Kidney epithelial cell (primary cell): ENCODE measurements at regions not wholly inside any gene's neighbourhood (a gene's known extent, or its start where the extent isn't known, plus 50 kb on each side); places are given as distances from the start of the nearest gene placed in this dataset.

Experiments
- DNase-seq: peaks from one replicate; pipeline ENCODE4 v3.0.0-alpha.2; 2010; ENCODE audit warnings: low read depth
- H3K27me3 ChIP-seq: 2 replicates; pipeline ENCODE4 v1.6.0; 2011; ENCODE audit warnings: low read length; ENCODE audit not compliant: control insufficient read depth, insufficient read depth
- H3K36me3 ChIP-seq: 2 replicates; pipeline ENCODE4 v1.5.1; 2011; ENCODE audit warnings: low read length; ENCODE audit not compliant: control insufficient read depth, insufficient read depth
- H3K4me3 ChIP-seq: 2 replicates; pipeline ENCODE4 v1.5.1; 2011; ENCODE audit warnings: low read depth, mild to moderate bottlenecking, control low read depth, low read length
- TF ChIP-seq, protein P1 (sequence below): IDR thresholded peaks from 2 replicates; pipeline ENCODE4 v1.5.1; 2011; ENCODE audit warnings: mild to moderate bottlenecking, moderate library complexity, low read length, control low read depth, inconsistent platforms; ENCODE audit not compliant: insufficient read depth, poor library complexity, severe bottlenecking

DNA sequence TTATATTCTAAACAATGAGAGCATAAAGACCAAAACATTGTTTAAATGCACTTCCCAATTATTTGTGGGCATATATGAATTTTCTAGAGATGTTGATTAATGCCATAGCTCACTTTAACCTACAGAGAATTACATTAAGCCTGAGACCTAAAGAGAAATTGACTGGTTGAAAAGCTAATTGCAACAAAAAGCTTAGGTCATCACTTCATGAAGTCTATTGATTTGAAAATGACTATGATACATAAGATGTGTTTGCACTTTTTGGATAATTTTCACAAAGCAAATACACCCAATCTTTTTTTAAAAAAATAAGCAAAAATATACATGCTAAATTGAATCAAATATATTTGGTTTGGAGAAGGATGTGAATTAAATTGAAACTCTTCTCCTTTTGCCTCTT lies 532.8 kb upstream of the GOLIM4 start:
- no peak for DNase-seq
- Histone ChIP-seq H3K4me3 (no peak overlapping the region), H3K27me3 (no peaks in the 10 kb centered on the region), H3K36me3 (no peaks in the 10 kb centered on the region)
- TF ChIP-seq, protein P1, sequence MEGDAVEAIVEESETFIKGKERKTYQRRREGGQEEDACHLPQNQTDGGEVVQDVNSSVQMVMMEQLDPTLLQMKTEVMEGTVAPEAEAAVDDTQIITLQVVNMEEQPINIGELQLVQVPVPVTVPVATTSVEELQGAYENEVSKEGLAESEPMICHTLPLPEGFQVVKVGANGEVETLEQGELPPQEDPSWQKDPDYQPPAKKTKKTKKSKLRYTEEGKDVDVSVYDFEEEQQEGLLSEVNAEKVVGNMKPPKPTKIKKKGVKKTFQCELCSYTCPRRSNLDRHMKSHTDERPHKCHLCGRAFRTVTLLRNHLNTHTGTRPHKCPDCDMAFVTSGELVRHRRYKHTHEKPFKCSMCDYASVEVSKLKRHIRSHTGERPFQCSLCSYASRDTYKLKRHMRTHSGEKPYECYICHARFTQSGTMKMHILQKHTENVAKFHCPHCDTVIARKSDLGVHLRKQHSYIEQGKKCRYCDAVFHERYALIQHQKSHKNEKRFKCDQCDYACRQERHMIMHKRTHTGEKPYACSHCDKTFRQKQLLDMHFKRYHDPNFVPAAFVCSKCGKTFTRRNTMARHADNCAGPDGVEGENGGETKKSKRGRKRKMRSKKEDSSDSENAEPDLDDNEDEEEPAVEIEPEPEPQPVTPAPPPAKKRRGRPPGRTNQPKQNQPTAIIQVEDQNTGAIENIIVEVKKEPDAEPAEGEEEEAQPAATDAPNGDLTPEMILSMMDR: no peak

DNA sequence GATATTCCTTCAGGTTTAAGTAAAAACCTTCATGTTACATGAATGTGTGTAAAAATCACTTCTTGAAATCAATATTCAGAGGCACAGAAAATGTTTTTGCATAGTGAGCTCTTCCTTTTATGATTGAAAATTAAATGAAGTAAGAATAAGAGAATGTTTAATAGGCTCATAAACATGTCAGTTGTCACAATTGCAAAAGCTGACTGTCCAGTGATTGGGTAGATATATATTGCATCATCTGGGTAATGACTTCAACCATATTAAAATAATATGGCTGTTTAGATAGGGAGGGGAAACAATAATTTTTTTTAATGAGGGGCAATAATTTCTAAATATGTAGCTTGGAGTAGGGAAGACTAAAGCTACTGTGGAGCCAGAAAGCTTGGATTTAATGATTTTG lies 529.8 kb upstream of the GOLIM4 start:
- no peak overlapping the region for H3K4me3 ChIP-seq
- H3K36me3 ChIP-seq: no peaks in the 10 kb centered on the region
- TF ChIP-seq, protein P1: no peak
- no peaks in the 10 kb centered on the region for H3K27me3 ChIP-seq
- no peak for DNase-seq

DNA sequence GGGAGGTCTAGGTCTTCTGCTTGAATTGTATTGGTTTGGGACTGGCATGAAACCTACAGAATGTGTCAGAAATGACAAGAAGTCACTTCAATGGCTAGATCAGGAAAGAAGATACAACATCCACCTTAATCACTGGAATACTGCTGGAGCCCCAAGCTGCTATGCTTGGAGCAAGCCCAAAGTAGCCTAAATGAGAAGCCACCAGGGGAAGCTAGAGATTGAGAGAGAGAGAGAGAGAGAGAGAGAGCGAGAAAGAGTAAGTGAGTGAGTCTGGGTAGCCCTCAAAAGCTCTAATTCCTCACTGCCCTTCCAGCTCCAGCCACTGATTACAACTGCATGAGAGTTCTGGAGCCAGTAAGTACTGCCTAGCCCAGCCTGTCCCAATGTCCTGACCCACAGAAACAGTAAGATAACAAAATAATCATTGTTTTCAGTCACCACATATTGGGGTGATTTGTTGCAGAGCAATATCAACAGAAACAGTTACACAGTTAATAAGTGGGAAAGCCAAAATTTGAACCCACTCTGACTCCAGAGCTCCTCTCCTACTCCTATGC lies 529.2 kb upstream of the GOLIM4 start:
- no peak for DNase-seq
- no peaks in the 10 kb centered on the region for H3K27me3 ChIP-seq
- TF ChIP-seq, protein P1: no peak
- no peak overlapping the region for H3K4me3 ChIP-seq
- H3K36me3 ChIP-seq: no peaks in the 10 kb centered on the region

DNA sequence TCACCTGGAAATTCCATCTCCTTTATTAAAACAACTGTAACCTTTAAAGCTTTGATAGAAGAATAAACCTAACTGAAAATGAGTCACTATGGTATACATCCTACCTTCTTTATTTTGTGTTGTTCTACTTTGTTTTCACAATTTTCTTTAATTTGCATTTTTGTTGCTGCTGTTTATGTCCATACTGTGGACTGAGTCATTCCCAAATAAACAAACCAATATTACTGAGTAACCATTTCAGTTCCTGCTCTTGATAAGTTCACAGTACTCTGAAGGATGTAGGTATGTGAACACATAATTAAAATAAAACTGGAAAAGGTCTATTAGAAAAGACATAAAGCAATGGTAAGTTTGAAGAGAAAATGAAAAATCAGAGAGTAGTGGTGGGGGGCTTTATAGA lies 528.5 kb upstream of the GOLIM4 start:
- no peaks in the 10 kb centered on the region for H3K36me3 ChIP-seq
- H3K27me3 ChIP-seq: no peaks in the 10 kb centered on the region
- DNase-seq: no peak
- H3K4me3 ChIP-seq: no peak overlapping the region
- TF ChIP-seq, protein P1: no peak

DNA sequence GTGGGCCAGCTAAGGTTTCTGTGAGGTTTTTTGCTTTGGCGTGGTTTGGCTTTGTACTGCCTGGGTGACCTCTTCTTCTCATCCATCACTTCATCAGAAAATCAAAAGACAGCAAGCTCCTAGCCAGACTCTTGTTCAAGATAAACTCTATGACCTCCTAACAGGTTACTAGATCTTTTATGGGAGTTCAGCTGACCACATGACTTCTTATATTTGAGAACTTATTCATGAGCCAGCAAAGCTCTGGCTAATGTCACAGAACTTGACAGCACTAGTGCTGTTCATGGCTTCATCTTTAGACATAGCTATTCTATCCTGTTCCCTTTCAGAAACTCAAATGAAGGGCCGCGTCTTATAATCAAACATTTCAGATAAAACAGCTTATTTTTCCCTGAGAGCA lies 527.1 kb upstream of the GOLIM4 start:
- DNase-seq: no peak
- Histone ChIP-seq H3K27me3 (no peaks in the 10 kb centered on the region), H3K36me3 (no peaks in the 10 kb centered on the region), H3K4me3 (no peak overlapping the region)
- TF ChIP-seq, protein P1: no peak

DNA sequence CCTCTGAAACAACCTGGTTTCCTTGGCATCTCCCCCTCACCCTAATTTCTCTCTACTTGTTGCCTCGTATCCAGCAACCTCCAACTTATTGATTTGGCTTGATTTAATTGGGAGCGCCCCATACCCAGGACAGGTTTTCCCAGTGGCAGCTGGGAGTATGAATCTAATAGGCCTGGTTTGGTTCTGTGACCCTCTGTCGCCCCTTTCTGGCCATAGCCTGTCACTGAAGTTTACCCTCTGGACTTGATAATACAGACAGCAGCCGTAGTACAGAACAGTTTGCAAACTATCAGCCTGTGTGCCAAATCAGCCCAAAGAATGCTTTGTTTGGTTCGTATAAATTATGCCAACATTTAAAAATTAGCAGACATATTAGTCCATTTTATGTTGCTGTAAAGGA lies 525.1 kb upstream of the GOLIM4 start:
- H3K4me3 ChIP-seq: no peak overlapping the region
- no peaks in the 10 kb centered on the region for H3K36me3 ChIP-seq
- no peak for DNase-seq
- no peaks in the 10 kb centered on the region for H3K27me3 ChIP-seq
- TF ChIP-seq, protein P1: peak; percentile 59
